Glomerular visceral epithelial cell (primary cell): ENCODE measurements at regions not wholly inside any gene's neighbourhood (a gene's known extent, or its start where the extent isn't known, plus 50 kb on each side); places are given as distances from the start of the nearest gene placed in this dataset.
"Not testable (repeated sequence)": the region's sequence is repeated elsewhere in the genome, so short reads cannot be mapped to it uniquely, and the experiment has no call there.

Experiments used
- DNase-seq: peaks from one replicate; pipeline ENCODE4 v3.0.0-alpha.2; 2016; ENCODE audit errors: extremely low spot score

DNA sequence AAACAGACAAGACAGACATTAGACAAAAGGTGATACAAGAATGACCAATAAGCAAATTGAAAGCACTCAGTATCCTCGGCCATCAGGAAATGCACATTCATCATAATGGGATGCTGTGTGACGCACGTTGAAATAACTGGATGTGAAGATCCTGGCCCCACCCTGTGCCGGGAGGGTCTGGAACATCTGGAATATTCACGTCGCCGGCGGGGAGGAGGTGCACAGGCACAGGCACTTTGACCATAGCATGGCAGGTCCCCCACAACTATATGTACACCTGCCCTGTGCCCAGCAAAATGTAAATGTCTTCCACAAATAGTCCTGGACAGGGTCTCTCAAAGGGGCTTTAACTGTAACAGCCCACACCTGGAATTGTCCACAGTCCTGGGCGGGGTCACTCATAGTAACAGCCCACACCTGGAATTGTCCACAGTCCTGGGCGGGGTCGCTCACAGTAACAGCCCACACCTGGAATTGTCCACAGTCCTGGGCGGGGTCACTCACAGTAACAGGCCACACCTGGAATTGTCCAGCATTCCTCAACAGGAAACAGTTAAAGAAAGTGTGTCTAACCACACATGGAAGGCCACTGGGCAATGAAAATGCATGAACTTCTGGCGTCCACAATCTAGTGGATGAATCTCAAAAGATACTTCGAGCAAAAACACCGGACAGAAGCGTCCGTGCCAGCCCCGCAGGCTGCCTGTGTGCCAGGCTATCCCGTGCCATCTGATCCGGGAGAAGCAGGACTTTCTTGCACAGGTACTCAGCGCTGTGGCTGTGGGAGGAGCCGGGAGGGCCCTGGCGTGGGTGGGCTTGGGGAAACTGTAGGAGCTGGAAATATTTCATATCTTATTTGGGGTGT lies 113.4 kb downstream of the RTP5 start:
- no peak for DNase-seq

DNA sequence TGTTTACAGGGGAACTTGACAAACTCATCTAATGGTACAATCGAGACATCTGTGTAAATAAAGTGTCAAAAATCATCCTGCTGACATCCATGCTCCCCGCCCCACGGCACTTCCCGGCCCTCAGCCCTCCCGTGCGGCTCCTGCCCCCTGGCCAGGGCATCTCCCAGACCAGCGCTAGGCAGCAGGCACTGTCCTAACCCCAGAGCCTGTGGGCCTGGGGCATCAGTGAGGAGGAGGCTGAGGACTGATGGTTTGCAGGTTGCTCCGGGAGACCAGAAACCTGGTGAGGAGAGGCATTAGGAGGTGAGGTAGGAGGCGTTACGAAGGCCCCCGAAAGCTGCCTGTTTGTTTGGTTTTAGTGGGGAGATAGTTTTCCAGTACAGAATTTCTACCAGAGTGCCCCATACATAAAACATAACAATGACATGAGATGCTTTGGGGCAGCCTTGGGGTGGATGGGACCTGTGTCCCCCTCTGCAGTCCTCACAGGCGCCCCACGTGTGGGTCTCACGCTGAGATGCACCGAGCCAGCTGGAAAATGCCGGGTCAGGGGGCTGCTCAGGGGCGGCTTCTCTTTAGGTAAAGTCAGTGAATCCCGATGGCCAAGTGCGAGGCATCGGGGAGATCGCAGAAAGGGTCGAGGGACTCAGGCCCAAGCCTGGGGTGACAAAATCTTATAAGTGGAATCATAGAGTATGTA lies 114.2 kb downstream of the RTP5 start:
- DNase-seq = no peak

DNA sequence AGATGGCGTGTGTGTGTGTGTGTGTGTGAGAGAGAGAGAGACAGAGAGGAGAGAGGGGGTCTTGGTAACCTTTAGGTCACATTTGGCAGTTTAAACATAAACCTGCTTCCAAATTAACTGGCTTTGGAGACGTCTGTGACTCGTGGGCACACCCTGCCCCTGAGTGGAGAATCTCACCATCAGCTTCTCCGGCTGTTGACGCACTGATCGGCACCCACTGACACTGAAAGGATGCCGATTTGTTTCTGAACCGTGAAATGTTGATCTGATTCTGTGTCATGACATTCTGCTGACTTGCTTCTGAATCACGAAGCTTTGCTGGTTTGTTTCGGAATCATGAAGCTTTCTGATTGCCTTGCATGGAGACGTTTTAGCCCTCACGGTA lies 114.7 kb downstream of the RTP5 start:
- DNase-seq = no peak

DNA sequence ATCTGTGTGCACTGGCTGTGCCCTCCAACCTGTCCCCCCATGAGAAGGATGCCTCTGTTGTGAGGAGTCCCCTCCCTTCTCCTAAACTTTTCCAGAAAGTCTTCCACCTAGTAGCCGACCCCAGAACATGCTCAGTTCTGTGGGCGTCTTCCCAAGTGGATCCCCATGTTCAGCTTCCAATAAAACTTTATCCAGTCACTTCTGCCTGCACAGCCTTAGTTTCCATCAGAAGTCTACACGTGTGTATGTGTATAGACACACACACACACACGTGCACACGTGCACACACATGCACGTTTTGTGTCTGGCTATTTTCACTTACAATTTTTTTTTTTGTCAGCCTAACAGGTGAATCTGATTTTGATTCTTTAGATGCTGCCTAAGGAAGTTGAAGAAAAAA lies 115.1 kb downstream of the RTP5 start:
- DNase-seq = no peak

DNA sequence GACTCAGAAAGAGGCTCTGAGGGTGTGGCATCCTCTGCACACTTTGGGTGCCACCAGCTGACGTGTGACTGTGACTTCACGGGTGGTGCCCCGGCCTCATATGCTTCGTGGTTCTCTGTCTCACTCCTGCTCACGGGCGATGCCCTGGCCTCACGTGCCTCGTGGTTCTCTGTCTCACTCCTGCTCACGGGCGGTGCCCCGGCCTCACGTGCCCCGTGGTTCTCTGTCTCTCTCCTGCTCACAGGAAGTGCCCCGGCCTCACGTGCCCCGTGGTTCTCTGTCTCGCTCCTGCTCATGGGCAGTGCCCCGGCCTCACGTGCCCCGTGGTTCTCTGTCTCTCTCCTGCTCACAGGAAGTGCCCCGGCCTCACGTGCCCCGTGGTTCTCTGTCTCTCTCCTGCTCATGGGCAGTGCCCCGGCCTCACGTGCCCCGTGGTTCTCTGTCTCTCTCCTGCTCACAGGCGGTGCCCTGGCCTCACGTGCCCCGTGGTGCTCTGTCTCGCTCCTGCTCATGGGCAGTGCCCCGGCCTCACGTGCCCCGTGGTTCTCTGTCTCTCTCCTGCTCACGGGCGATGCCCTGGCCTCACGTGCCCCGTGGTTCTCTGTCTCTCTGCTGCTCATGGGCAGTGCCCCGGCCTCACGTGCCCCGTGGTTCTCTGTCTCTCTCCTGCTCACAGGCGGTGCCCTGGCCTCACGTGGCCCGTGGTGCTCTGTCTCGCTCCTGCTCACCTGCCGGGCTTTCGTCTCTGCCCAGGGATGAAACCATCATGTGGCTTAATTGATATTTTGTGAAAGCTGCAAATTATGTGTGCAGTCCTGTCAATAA lies 115.8 kb downstream of the RTP5 start:
- DNase-seq = not testable (repeated sequence)

DNA sequence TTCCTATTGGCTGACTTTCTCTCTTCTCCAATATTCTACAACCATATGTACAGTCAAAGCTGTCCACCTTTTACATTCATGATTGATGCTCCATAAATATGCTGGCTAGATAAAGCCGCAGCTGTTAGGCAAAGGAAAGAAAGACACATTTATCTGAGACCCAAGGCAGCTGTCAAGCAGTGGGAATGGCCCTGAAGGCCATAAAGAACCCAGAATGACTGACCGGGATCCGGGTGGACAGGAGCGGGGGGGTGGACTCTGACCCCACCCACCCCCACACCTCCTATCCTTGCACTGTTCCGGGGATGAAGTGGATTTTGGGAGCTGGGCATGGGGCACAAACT lies 116.4 kb downstream of the RTP5 start:
- DNase-seq = no peak

DNA sequence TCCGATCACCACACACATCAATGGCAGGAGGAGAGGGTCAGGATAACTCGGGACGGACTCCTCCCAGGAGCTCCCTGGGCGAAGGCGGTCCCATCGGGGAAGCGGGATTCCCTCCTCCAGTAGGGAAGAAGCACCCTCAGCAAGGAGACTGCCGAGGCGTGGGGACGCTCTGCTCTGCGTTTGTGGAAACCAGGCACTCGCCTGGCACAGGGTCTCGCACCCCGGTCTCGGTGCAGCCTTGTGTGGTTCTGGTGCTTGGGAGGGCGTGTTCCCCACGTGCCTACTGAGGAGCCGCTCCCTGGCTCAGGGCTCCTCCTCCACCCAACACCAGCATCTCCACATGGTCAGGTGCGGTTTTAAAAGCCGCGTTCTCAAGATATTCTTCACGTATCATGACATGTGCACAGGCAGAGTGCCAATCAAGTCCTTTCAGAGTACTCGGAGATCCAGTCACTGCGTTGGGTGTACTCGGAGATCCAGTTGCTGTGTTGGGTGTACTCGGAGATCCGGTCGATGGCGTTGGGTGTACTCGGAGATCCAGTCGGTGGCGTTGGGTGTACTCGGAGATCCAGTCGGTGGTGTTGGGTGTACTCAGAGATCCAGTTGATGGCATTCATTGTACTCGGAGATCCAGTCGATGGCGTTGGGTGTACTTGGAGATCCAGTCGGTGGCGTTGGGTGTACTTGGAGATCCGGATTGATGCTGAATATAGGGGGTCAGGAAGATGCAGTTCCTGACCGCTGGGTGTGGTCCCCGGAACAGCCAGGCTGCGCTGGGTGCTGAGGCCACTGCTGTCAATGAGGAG lies 117.5 kb downstream of the RTP5 start:
- no peak for DNase-seq

DNA sequence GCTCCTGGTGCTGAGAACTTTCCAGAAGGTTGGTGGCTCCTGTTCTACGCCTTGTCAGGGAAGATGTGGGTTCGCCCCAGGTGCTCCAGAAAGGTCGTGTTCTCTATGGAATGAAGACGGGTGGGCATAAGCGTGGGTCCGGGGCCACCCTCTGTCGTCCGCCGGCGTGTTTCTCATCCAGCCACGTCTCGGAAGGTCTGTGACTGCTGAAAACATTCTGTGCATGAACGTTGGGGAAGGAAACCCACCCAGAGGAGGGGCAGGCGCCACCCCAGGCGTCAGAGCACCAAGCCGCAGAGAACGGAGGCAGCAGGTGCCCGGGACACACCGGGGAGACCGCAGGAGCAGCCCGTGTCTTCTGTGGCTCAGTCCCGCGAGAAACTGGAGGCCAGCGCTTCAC lies 118.2 kb downstream of the RTP5 start:
- DNase-seq = no peak

DNA sequence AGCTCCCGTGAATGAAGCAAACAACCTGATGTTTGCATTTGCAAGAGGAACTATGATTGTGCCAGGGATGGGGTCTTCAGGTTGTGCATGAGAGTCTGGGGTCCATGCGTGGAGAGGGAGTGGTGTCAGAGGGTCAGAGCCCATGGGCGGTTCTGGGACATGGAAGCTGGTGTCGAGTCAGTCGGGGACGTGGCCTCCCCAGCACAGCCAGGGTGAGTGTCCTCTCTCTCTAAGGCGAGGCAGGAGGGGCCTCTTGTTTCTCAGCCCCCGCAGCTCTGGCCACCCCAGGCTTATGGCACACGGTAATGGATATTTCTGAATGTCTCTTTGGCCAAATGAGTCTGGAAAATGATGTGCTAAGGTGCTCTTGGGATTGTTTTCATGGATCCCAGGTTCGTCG lies 118.6 kb downstream of the RTP5 start:
- DNase-seq = no peak

DNA sequence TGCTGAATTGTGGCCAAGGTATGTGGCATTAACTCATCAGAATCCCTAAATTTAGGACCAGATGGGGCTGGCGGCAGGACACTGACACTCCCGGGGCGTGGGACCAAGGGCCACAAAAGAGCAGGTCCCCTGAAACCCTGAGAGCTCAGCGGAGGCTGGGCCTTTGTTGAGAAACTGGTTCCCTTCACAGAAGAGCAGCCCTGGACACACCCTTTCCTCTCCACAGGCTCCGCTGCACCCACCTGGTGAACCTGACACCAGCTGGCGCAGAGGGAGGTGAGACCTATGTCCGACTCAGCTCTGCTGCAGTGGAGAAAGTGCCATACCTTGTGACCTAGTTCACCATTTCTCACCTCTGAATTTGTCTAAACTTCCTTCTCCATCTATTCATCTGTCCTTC lies 119.5 kb downstream of the RTP5 start:
- DNase-seq = no peak

DNA sequence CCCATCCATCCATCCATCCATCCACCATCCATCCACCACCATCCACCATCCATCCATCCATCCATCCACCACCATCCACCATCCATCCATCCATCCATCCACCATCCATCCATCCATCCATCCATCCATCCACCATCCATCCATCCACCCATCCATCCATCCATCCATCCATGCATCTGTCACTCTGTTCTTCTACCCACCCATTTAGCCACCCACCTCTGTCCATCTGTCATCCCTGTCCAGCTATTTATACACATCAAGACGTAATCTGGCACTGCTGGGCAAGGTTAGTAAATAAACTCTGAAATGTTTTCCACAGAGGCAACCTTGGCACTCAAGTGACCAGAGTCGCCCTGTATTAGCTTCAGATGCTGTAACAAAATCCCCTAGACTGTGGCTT lies 120.9 kb downstream of the RTP5 start:
- no peak for DNase-seq

DNA sequence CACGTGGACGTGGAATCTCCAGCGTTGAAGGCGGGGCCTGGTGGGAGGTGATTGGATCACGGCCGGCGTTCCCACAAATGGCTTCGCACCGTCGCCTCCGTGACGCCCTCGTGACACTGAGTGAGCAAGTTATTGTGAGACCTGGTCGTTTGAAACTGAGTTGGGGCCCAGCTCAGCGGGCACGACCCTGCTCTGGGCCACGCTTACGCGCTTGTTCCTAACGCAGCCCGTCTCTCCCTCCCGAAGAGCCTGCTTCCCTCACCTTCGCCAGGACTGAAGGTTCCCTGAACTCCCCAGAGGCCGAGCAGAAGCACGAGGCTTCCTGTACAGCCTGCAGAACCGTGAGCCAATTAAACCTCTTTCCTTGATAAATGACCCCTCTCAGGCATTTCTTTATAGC lies 121.8 kb downstream of the RTP5 start:
- DNase-seq = no peak

DNA sequence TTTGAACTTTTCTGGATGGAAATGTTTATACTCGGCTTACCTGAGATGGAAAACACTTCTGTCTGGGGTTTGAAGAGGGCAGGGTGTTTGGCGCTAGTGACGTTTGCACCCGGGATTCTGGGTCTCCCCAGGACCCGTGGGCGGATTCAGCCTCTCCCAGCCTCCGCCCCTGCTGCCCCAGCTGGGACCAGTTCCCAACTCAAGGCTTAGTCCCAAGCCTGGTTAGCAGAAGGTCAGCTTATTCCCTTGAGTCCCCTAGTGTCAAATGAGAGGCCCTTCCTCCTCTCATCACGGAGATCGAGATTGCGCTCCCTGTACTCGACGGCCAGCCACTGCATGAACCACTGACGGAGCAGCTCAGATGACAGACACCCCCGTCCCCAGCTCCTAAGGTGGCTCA lies 123.2 kb downstream of the RTP5 start:
- DNase-seq = no peak

DNA sequence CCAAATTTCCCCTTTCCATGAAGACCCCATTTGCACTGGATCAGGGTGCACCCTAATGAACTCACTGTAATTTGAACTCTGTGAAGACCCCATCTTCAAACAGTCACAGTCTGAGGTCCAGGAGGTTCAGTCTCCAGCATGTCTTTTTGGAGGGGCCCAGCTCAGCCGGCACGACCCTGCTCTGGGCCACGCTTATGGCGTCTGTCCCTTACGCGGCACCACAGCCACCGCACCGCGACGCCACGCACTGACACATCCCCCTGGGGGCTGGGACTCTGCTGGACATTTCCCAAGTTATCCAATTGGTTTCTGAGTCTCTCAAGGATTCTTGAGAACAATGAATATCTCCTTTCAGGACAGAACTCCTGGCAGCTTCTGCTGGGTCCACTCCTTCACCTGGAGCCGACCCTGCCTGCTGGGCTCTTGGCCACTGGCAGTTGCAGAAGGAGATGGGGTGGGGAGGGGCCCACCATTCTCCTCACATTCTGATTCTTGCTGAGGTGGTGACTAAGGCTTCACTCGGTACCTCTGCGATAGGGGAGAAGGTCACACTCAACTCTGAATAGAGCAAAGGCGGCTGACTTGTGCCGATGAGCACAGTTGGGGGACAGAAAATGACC lies 124.0 kb downstream of the RTP5 start:
- no peak for DNase-seq

DNA sequence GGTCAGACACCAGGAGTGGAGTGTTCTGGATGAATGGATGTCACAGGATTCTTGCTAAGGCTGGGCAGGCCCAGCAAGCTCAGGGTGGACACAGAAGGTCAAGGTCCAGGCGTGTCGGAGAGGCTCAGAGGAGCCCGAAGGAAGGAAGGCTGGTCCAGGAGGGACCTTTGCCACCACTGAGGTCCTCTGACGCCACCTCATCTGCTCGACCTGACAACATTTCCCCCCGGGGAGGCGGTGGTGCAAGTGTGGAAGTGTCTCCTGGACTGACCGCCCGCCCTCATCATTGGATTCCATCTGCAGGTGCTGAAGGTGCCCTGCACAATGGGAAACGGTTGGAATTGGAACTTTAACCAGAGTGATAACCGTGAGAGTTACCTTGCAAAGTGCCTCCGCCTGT lies 124.6 kb downstream of the RTP5 start:
- DNase-seq = no peak

DNA sequence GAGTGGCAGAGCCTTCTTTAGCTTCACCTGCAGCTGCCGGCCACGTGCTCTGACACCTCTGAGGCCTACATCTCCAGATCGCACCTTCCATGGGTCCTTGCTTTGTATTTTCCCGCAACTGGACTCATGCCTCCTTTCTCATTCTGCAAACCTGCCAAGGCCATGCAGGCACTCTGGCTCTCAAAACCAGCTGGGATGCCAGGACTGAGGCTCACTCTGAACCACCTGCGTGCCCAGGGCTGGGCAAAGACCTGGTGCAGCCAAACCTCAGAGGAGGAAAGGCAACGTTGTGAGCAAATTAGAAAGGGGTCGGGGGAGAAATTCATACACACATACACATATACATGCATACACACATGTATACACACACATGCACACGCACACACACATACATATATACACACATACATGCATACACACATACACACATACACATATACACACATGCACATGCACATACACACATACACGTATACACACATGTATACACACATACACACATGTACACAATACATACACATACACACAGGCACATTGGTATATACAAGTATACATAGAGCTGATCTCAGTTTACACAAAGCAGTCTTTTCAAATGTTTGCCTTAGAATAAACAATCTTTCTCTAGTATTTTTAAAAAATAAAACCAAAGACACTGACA lies 125.2 kb downstream of the RTP5 start:
- no peak for DNase-seq

DNA sequence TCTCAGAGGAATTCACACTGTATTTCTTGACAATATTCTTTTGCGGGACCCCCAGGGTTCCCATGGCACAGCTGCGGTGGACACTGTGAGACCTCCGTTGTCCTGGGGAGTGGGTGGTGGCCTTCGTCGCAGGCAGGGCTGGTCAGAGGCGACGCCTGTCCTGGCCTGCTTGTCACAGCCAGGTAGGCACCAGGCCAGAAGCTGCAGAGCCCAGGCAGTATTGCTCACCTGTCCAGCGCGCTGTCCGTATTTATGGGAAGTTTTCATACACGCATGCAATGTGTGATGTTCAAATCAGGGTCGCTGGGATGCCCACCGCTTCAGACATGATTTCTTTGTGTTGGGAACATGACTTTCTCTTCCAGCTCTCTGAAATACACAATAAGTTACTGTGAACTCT lies 126.6 kb downstream of the RTP5 start:
- DNase-seq = no peak

DNA sequence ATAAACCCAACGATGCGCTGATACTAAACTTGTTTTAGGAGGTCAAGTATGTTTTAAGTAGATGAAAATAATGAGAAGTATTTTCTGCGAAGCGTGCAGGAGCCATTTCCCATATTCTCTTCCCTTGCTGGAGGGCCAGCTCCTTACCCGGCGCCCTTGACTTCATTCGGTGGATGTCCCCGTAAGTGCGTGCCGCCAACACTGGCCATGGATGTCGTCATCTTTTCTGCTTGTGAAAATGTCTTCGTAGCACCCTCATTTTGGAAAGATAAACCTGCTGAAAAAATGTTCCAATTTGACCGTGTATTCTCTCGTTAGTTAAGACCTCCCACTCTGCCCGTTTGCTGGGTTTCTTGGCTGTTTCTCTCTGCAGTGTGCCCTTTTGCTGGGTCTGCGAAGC lies 127.5 kb downstream of the RTP5 start:
- no peak for DNase-seq

DNA sequence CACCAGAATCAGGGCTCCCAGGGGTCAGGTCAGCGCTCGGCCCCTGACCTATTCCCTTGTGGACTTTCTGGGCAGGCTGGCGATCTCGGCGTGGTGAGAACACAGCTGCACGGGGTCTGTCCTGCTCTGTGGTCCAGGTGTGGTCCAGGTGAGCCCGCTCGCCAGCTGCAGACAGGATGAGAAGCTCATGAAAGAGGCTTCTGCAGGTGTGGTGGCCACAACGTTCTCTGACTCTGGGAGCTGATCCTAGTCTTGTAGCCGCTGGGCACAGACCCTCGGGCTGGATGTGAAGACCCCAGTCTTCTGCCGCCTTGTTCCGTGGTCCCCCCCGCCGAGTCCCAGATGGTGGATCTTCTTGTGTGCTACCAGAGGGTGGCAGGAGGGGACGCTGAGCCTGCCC lies 129.7 kb downstream of the RTP5 start:
- no peak for DNase-seq

DNA sequence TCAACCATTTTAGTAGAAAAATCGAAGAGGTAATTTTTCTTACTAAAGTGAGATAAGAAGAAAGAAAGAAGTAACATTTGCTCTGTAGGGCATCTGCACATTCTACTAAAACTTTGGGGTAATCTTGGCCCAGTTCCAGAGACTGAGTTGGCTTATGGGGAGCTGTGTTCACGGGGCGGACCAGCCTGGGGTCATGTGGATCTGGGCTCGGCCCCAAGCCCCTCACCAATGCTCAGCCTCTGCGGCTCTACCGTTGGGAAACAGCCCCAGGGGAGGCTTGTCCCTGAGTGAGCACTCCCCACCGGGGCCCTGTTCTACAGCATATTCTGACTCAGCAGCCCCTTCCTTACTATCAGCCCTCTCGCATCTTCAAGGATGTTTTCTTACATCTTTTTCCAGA lies 132.3 kb downstream of the RTP5 start:
- DNase-seq = no peak

DNA sequence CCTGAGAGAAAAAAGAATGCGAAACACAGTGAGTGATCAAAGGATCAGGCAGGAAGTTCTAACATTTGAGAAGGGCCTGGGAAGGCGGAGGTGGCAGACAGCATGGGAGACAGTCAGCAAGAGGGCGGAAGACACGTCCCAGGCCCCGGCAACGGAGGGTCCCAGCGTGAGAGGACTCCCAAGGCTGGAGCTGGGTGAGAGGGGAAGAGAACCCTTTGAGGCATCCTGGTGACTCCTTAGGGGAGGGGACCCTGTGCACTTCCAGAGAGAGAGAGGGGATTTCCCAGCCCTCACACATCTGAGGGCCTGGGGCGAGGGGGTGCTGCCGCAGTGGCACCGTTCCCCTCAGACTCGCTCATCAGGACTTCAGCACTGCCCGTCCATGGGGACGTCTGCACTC lies 133.4 kb downstream of the RTP5 start:
- no peak for DNase-seq
